ENCODE measurements at regions not wholly inside any gene's neighbourhood (a gene's known extent, or its start where the extent isn't known, plus 50 kb on each side); places are given as distances from the start of the nearest gene placed in this dataset.

DNA sequence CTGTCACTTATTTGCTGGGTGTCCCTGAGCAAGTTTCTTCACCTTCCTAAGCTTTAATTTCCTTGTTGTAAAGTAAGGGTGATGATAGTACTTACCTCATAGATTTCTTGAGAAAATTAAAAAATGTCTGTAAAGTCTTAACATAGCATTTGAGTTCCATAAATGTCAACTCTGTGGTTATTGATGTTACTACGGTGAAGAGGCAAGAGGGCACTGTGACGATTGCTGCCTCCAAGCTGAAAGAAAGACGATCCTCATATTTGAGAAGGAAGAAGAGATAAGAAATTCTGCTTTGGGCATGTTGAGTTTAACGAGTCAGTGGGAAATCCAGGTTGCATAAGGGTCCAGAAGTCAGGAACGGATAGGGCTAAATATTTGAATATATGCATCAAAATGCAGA lies 240.8 kb upstream of the ZPLD1 start:
- H3K36me3 Mint-ChIP-seq, result no peaks in the 10 kb centered on the region
- H3K4me1 Mint-ChIP-seq, result peaks cover 41% of the 10 kb centered on the region
- no peak overlapping the region for H3K4me3 Mint-ChIP-seq
- H3K27ac Mint-ChIP-seq, result peak overlapping the region; percentile 49
- no peaks in the 10 kb centered on the region for H3K27me3 Mint-ChIP-seq (ENCODE audit: low read depth)
- TF ChIP-seq, protein P1, sequence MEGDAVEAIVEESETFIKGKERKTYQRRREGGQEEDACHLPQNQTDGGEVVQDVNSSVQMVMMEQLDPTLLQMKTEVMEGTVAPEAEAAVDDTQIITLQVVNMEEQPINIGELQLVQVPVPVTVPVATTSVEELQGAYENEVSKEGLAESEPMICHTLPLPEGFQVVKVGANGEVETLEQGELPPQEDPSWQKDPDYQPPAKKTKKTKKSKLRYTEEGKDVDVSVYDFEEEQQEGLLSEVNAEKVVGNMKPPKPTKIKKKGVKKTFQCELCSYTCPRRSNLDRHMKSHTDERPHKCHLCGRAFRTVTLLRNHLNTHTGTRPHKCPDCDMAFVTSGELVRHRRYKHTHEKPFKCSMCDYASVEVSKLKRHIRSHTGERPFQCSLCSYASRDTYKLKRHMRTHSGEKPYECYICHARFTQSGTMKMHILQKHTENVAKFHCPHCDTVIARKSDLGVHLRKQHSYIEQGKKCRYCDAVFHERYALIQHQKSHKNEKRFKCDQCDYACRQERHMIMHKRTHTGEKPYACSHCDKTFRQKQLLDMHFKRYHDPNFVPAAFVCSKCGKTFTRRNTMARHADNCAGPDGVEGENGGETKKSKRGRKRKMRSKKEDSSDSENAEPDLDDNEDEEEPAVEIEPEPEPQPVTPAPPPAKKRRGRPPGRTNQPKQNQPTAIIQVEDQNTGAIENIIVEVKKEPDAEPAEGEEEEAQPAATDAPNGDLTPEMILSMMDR (IDR thresholded peaks at IDR 0.05; ENCODE audit: unreplicated experiment), result no peak
- H3K9me3 Mint-ChIP-seq, result no peaks in the 10 kb centered on the region
- no peak for DNase-seq (ENCODE audit: low spot score in 2 of 2, unreplicated experiment in 2 of 2)

DNA sequence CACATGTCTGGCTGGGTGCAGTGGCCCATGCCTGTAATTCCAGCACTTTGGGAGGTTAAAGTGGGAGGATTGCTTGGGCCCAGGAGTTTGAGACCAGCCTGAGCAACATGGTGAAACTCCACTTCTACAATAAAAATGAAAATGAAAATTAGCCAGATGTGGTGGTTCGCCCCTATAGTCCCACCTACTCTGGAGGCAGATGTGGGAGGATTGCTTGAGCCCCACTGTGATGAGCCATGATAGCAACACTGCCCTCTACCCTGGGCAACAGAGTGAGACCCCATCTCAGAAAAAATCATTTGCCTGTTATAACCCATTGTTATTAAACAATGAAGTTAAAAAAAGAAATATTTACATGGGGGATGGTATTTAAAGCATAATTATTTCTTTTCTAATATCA lies 240.1 kb upstream of the ZPLD1 start:
- H3K9me3 Mint-ChIP-seq, result no peaks in the 10 kb centered on the region
- peaks cover 35% of the 10 kb centered on the region for H3K4me1 Mint-ChIP-seq
- no peak for DNase-seq (ENCODE audit: low spot score in 2 of 2, unreplicated experiment in 2 of 2)
- no peaks in the 10 kb centered on the region for H3K36me3 Mint-ChIP-seq
- no peaks in the 10 kb centered on the region for H3K27me3 Mint-ChIP-seq (ENCODE audit: low read depth)
- H3K4me3 Mint-ChIP-seq, result no peak overlapping the region
- H3K27ac Mint-ChIP-seq, result no peak overlapping the region
- TF ChIP-seq, protein P1 (IDR thresholded peaks at IDR 0.05; ENCODE audit: unreplicated experiment), result no peak

DNA sequence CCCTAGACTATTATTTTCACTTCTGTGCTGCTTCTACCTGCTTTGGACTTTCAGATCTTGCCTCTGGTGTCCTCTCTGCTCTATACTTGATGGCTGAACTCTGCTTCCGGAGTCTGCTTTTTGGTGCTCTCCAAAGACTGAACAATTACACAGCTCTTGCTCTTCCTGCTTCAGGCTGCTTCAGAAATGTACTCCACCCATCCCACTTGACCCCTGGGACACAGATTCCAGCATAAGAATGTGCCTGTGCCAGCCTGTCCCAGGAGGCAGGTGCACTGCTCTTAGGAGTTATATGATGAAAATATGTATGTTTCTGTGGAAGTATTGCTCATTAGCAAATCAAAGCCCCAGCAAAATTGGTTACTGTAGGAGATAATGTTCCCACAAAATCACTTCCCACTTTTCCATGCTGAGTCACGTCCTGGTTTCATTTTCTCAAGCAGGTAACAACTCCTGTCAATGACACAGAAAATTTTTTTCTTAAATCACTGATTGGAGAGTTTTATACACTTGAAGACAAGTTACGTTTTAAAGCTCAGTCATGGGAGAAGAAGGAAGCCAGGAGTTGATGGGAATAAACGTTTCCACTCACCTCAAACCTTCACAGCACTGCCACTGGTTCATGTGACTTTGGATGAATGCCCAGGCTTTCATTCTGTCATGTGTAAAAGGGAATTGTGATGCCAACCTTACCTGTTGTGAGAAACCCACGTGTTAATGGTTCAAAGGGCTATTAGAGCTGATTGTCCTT lies 239.4 kb upstream of the ZPLD1 start:
- H3K4me1 Mint-ChIP-seq, result peaks cover 31% of the 10 kb centered on the region
- H3K36me3 Mint-ChIP-seq, result no peaks in the 10 kb centered on the region
- TF ChIP-seq, protein P1 (IDR thresholded peaks at IDR 0.05; ENCODE audit: unreplicated experiment), result no peak
- H3K27ac Mint-ChIP-seq, result peak overlapping the region; percentile 71
- H3K9me3 Mint-ChIP-seq, result no peaks in the 10 kb centered on the region
- DNase-seq (ENCODE audit: low spot score in 2 of 2, unreplicated experiment in 2 of 2), result no peak
- no peaks in the 10 kb centered on the region for H3K27me3 Mint-ChIP-seq (ENCODE audit: low read depth)
- no peak overlapping the region for H3K4me3 Mint-ChIP-seq

DNA sequence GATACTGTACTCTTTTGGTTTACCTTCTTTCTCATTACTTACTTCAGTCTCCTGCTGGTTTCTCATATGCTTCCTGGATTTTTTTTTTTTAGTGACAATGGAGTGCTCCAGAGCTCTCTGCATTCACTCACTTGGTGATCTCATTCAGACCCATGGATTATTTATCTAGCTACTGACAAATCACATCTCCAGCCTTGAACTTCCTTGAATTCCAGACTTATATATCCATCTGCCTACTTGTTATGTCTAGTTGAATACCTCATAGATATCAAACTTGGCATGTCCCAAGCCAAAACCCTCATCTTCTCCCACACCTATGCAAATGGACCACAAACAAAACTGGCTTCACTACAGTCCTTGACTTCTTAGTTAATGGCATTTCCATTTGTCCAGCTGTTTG lies 234.7 kb upstream of the ZPLD1 start:
- no peak overlapping the region for H3K27ac Mint-ChIP-seq
- peaks cover 4% of the 10 kb centered on the region for H3K36me3 Mint-ChIP-seq
- peaks cover 3% of the 10 kb centered on the region for H3K4me1 Mint-ChIP-seq
- no peak for DNase-seq (ENCODE audit: low spot score in 2 of 2, unreplicated experiment in 2 of 2)
- TF ChIP-seq, protein P1 (IDR thresholded peaks at IDR 0.05; ENCODE audit: unreplicated experiment), result no peak
- H3K27me3 Mint-ChIP-seq (ENCODE audit: low read depth), result no peaks in the 10 kb centered on the region
- no peak overlapping the region for H3K4me3 Mint-ChIP-seq
- peaks cover 19% of the 10 kb centered on the region for H3K9me3 Mint-ChIP-seq

DNA sequence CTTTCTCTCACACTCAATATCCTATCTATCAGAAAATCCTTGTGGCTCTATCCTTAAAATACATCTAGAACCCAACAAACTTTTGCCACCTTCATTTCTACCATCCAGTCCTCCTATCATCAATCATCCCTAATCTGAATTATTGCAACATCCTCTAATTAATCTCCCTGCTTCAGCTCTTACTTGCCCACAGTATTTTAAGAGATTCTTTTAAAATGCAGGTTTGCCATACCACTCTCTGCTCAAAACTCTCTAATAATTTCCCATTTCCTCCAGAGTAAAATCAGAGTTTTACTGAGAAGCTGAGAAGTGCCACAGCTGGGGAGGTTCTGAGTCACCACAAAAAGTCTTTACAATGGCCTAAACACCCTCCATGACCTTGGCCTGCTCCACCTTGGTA lies 234.3 kb upstream of the ZPLD1 start:
- Mint-ChIP-seq H3K27me3 (ENCODE audit: low read depth) (no peaks in the 10 kb centered on the region), H3K4me3 (no peak overlapping the region), H3K9me3 (peaks cover 22% of the 10 kb centered on the region), H3K27ac (no peak overlapping the region), H3K36me3 (peaks cover 4% of the 10 kb centered on the region), H3K4me1 (no peaks in the 10 kb centered on the region)
- TF ChIP-seq, protein P1 (IDR thresholded peaks at IDR 0.05; ENCODE audit: unreplicated experiment), result no peak
- DNase-seq (ENCODE audit: low spot score in 2 of 2, unreplicated experiment in 2 of 2), result no peak
